Spleen (tissue), 11 donors: ENCODE measurements at regions not wholly inside any gene's neighbourhood (a gene's known extent, or its start where the extent isn't known, plus 50 kb on each side); places are given as distances from the start of the nearest gene placed in this dataset.
A peak's percentile ranks its signal among the peaks of the same experiment; 100 is the strongest.

Experiments used
- DNase-seq: peaks from one replicate; pipeline ENCODE4 v3.0.0-alpha.2; 2020
- H3K27ac ChIP-seq, 8 donors: fragments of 200-600 bp; sonication (generic) in 7 of 8; 1 replicate in 4 of 8; 2 replicates in 4 of 8; pipeline versions ENCODE4 v1.5.0 to v1.8.0; 2016 to 2021; ENCODE audit warnings: inconsistent platforms in 4 of 8, mild to moderate bottlenecking in 4 of 8, moderate library complexity in 1 of 8
- H3K27me3 ChIP-seq, 7 donors: fragments of 200-600 bp; sonication (generic) in 6 of 7; replicated peaks in 1 of 7; 1 replicate in 4 of 7; 2 replicates in 3 of 7; pipeline versions ENCODE4 v1.5.0 to v1.8.0; 2016 to 2021; ENCODE audit warnings: inconsistent platforms in 3 of 7, mild to moderate bottlenecking in 1 of 7
- H3K36me3 ChIP-seq, 6 donors: fragments of 200-600 bp; sonication (generic) in 5 of 6; 1 replicate in 4 of 6; 2 replicates in 2 of 6; pipeline versions ENCODE4 v1.5.0 to v1.8.0; 2016 to 2021; ENCODE audit warnings: inconsistent platforms in 2 of 6
- H3K4me1 ChIP-seq, 6 donors: fragments of 200-600 bp; sonication (generic) in 5 of 6; 1 replicate in 3 of 6; 2 replicates in 3 of 6; pipeline versions ENCODE4 v1.5.0 to v1.8.0; 2016 to 2021; ENCODE audit warnings: inconsistent platforms in 3 of 6
- H3K4me3 ChIP-seq, 8 donors: fragments of 200-600 bp; sonication (generic) in 7 of 8; 1 replicate in 4 of 8; 2 replicates in 4 of 8; pipeline versions ENCODE4 v1.5.0 to v1.8.0; 2016 to 2021; ENCODE audit warnings: inconsistent platforms in 4 of 8, mild to moderate bottlenecking in 4 of 8, moderate library complexity in 2 of 8
- H3K9me3 ChIP-seq, 8 donors: fragments of 200-600 bp; sonication (generic) in 7 of 8; 1 replicate in 4 of 8; 2 replicates in 4 of 8; pipeline versions ENCODE4 v1.5.0 to v1.8.0; 2016 to 2021; ENCODE audit warnings: inconsistent platforms in 4 of 8
- CTCF ChIP-seq, 11 experiments: fragments of 200-600 bp in 7 of 11; fragments of 450-650 bp in 4 of 11; sonication (generic) in 4 of 11; IDR thresholded peaks in 8 of 11; conservative IDR thresholded peaks in 3 of 11; 1 replicate in 7 of 11; 2 replicates in 4 of 11; pipeline versions ENCODE4 v1.4.0 to v1.8.0; 2016 to 2021; ENCODE audit warnings: antibody characterized with exemption in 11 of 11, inconsistent platforms in 4 of 11, mild to moderate bottlenecking in 1 of 11
- POLR2A ChIP-seq, 3 donors: fragments of 450-650 bp; IDR thresholded peaks; one replicate each; pipeline ENCODE4 v1.5.1; 2017; ENCODE audit warnings: antibody characterized with exemption in 3 of 3, mild to moderate bottlenecking in 1 of 3
- POLR2AphosphoS5 ChIP-seq, 3 donors: sonication (generic); formaldehyde crosslinking; IDR thresholded peaks; one replicate each; pipeline ENCODE4 v1.5.1; 2017; ENCODE audit warnings: antibody characterized with exemption in 3 of 3
- WGBS, 5 donors: extraction: QIAGEN DNeasy Blood & Tissue Kit in 3 of 5; methylation state at CpG; one replicate each; pipeline versions ENCODE4 v1.1.5 to v1.1.7; 2013 to 2018; 5-methylcytosine and 5-hydroxymethylcytosine counted together
- intact Hi-C: fragments of 100-400 bp; cut with DNase I; formaldehyde crosslinking; loops from one replicate; pipeline ENCODE4 v1.15.0; 2023; ENCODE audit warnings: low total_unique reads
- donor health status: healthy with polysubstance abuse.
- donor health status: DM: no; HTN: no; CAD: no; lungs with moderate emphysema.
- donor health status: DM: no; HTN: no; CAD: no.
- donor health status: Bipolar disorder and iron deficiency.
- donor health status: healthy.
- donor health status: DM: no; HTN: no; CAD: no.
- donor health status: DM: yes; HTN: yes; CAD: no.

GRCh38 chr7:18426564-18427226 is 68.9 kb upstream of the HDAC9 start:
- DNase-seq = no peak
- intact Hi-C loops = no loop called here
- Histone ChIP-seq H3K4me3 (no peak overlapping the region), H3K9me3 (no peaks in the 10 kb centered on the region), H3K36me3 (no peaks in the 10 kb centered on the region), H3K27me3 (no peaks in the 10 kb centered on the region), H3K27ac (peak overlapping the region in 2 of 8 donors; percentile 10 to 26), H3K4me1 (peaks cover 0 to 13% (median 6%) of the 10 kb centered on the region in 6 donors)
- TF ChIP-seq CTCF (IDR thresholded peaks at IDR 0.05 in 8 of 11, conservative IDR thresholded peaks at IDR 0.05 in 3 of 11) (no peak), POLR2AphosphoS5 (IDR thresholded peaks at IDR 0.05) (no peak)
- WGBS, 5 donors = 82 to 88% (median 84%) methylated on average over 1 of the region's 1 CpG

GRCh38 chr7:18429547-18429946 is 66.0 kb upstream of the HDAC9 start:
- H3K4me3 ChIP-seq = no peak overlapping the region
- WGBS, 5 donors = 93 to 98% (median 94%) methylated on average over 3 of the region's 3 CpGs
- H3K27ac ChIP-seq = no peak overlapping the region
- no peak for DNase-seq
- intact Hi-C loops = no loop called here
- peaks cover 0 to 12% (median 5%) of the 10 kb centered on the region in 6 donors for H3K4me1 ChIP-seq
- no peaks in the 10 kb centered on the region for H3K27me3 ChIP-seq
- no peaks in the 10 kb centered on the region for H3K9me3 ChIP-seq
- H3K36me3 ChIP-seq = no peaks in the 10 kb centered on the region
- TF ChIP-seq POLR2A (IDR thresholded peaks at IDR 0.05) (no peak), CTCF (IDR thresholded peaks at IDR 0.05 in 8 of 11, conservative IDR thresholded peaks at IDR 0.05 in 3 of 11) (no peak), POLR2AphosphoS5 (IDR thresholded peaks at IDR 0.05) (no peak)

- Histone ChIP-seq H3K27ac (no peak overlapping the region), H3K27me3 (no peaks in the 10 kb centered on the region), H3K9me3 (no peaks in the 10 kb centered on the region), H3K4me3 (no peak overlapping the region), H3K4me1 (peaks cover 0 to 12% (median 5%) of the 10 kb centered on the region in 6 donors), H3K36me3 (no peaks in the 10 kb centered on the region)
- WGBS, 5 donors = 93 to 98% (median 95%) methylated on average over 2 of the region's 2 CpGs
- intact Hi-C loops = no loop called here
- TF ChIP-seq POLR2AphosphoS5 (IDR thresholded peaks at IDR 0.05) (no peak), CTCF (IDR thresholded peaks at IDR 0.05 in 8 of 11, conservative IDR thresholded peaks at IDR 0.05 in 3 of 11) (no peak), POLR2A (IDR thresholded peaks at IDR 0.05) (no peak)
- DNase-seq = no peak
Measured at GRCh38 chr7:18430810-18431209, 64.7 kb upstream of the HDAC9 start.

GRCh38 chr7:18434171-18434570 is 61.4 kb upstream of the HDAC9 start:
- WGBS, 5 donors = 91 to 96% (median 92%) methylated on average over 6 of the region's 6 CpGs
- Histone ChIP-seq H3K27ac (no peak overlapping the region), H3K36me3 (no peaks in the 10 kb centered on the region), H3K27me3 (no peaks in the 10 kb centered on the region), H3K4me1 (no peaks in the 10 kb centered on the region), H3K4me3 (no peak overlapping the region), H3K9me3 (no peaks in the 10 kb centered on the region)
- no peak for DNase-seq
- no peak for TF ChIP-seq POLR2A (IDR thresholded peaks at IDR 0.05)
- no peak for TF ChIP-seq CTCF (IDR thresholded peaks at IDR 0.05 in 8 of 11, conservative IDR thresholded peaks at IDR 0.05 in 3 of 11)
- TF ChIP-seq POLR2AphosphoS5 (IDR thresholded peaks at IDR 0.05) = no peak
- intact Hi-C loops = no loop called here
